ENCODE measurements at regions not wholly inside any gene's neighbourhood (a gene's known extent, or its start where the extent isn't known, plus 50 kb on each side); places are given as distances from the start of the nearest gene placed in this dataset.

DNA sequence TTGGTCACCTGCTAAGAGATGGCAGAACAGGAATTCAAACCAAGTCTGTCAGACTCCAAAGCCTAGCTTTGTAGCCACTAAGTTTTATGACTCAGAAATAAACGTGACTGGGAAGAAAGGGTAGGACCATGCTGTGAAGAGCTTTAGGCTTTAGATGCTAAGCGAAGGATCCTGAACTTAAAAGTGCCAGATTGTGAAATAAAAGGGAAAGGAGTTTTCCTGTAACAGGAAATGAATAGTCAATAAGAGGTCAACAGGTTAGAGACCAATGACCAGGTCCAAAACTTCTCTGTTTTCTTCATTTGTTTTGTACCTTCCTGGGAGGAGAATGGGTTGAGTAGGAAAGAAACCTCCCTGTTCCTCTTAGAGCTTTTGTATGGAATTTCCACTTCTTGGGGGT is 98.8 kb upstream of the EOLA2 start:
- no peak for TF ChIP-seq EZH2phosphoT487 (IDR thresholded peaks at IDR 0.05; ENCODE audit: borderline replicate concordance, low read length)
- TF ChIP-seq, protein P1, sequence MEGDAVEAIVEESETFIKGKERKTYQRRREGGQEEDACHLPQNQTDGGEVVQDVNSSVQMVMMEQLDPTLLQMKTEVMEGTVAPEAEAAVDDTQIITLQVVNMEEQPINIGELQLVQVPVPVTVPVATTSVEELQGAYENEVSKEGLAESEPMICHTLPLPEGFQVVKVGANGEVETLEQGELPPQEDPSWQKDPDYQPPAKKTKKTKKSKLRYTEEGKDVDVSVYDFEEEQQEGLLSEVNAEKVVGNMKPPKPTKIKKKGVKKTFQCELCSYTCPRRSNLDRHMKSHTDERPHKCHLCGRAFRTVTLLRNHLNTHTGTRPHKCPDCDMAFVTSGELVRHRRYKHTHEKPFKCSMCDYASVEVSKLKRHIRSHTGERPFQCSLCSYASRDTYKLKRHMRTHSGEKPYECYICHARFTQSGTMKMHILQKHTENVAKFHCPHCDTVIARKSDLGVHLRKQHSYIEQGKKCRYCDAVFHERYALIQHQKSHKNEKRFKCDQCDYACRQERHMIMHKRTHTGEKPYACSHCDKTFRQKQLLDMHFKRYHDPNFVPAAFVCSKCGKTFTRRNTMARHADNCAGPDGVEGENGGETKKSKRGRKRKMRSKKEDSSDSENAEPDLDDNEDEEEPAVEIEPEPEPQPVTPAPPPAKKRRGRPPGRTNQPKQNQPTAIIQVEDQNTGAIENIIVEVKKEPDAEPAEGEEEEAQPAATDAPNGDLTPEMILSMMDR (conservative IDR thresholded peaks at IDR 0.05; ENCODE audit: low read depth, low read length), result no peak
- TF ChIP-seq EZH2 (IDR thresholded peaks at IDR 0.05; ENCODE audit: low read length, unreplicated experiment), result no peak
- H3K9me3 ChIP-seq (ENCODE audit: low read length), result 0 out of 2 replicates have a peak, but pooled peaks cover 4% of the 10 kb centered on the region
- CTCF ChIA-PET, result no interaction called here
- BruUV-seq (replicated peaks), result no TSS peak
- no peak overlapping the region for H2AFZ ChIP-seq (ENCODE audit: low read length)
- peaks cover 5% of the 10 kb centered on the region for H3F3A ChIP-seq (ENCODE audit: low read length, unreplicated experiment)
- peak overlapping the region; percentile 83; the same call in 1 of the 2 replicates for H3K4me2 ChIP-seq (ENCODE audit: low read length)
- no peaks in the 10 kb centered on the region for H3K79me2 ChIP-seq (ENCODE audit: low read length)
- no peaks in the 10 kb centered on the region for H3K36me3 ChIP-seq (ENCODE audit: low read depth, low read length)
- ATAC-seq (no peak), DNase-seq (peak; percentile 24)
- peak overlapping the region; percentile 97; the same call in 1 of the 2 replicates for H3K9ac ChIP-seq (ENCODE audit: low read length)
- peaks cover 53% of the 10 kb centered on the region for H3K4me1 ChIP-seq (ENCODE audit: insufficient read depth, low read length)
- POLR2A ChIA-PET (ENCODE audit: unreplicated experiment), result no interaction called here
- intact Hi-C loops (cut with micrococcal nuclease), result loop anchor here (2.0 to 5.0 kb wide), 3 partner anchors 75 to 165 kb away; no protein-coding TSS in a partner anchor
- H3K27ac ChIP-seq (ENCODE audit: low read length), result peak overlapping the region; percentile 100
- H3K4me3 ChIP-seq (ENCODE audit: low read length), result no peak overlapping the region
- H3K9me2 ChIP-seq (replicated peaks; ENCODE audit: low read length), result no peaks in the 10 kb centered on the region
- H3K27me3 ChIP-seq (ENCODE audit: low read length), result no peaks in the 10 kb centered on the region
- no peaks in the 10 kb centered on the region for H4K20me1 ChIP-seq (ENCODE audit: low read length)

DNA sequence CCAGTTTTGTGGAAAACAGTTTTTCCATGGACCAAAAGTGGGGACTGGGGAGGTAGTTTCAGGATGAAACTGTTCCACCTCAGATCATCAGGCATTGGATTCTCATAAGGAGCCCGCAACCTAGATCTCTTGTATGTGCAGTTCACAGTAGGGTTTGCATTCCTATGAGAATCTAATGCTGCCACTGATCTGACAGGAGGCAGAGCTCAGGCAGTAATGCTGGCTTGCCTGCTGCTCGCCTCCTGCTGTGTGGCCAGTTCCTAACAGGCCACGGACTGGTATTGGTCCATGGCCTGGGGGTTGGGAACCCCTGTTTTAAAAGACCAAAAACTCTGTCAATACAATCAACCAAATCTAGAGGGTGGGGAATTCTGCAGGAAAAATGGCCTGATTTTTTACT is 100.0 kb upstream of the EOLA2 start:
- peak overlapping the region; percentile 11; the same call in 1 of the 2 replicates for H3K27ac ChIP-seq (ENCODE audit: low read length)
- H4K20me1 ChIP-seq (ENCODE audit: low read length), result no peaks in the 10 kb centered on the region
- H3K4me1 ChIP-seq (ENCODE audit: insufficient read depth, low read length), result peaks cover 41% of the 10 kb centered on the region
- DNase-seq, result no peak
- H2AFZ ChIP-seq (ENCODE audit: low read length), result no peak overlapping the region
- ChIA-PET POLR2A (ENCODE audit: unreplicated experiment) (interaction anchor here (0.6 to 1.1 kb wide), 2 partner anchors 9 to 13 kb away, joined by 3 read pairs; no protein-coding TSS in a partner anchor), CTCF (no interaction called here)
- no TSS peak for BruUV-seq (replicated peaks)
- H3K36me3 ChIP-seq (ENCODE audit: low read depth, low read length), result no peaks in the 10 kb centered on the region
- H3F3A ChIP-seq (ENCODE audit: low read length, unreplicated experiment), result peaks cover 5% of the 10 kb centered on the region
- no peak for TF ChIP-seq EZH2 (IDR thresholded peaks at IDR 0.05; ENCODE audit: low read length, unreplicated experiment)
- TF ChIP-seq EZH2phosphoT487 (IDR thresholded peaks at IDR 0.05; ENCODE audit: borderline replicate concordance, low read length), result no peak
- TF ChIP-seq, protein P1 (conservative IDR thresholded peaks at IDR 0.05; ENCODE audit: low read depth, low read length), result no peak
- no peaks in the 10 kb centered on the region for H3K79me2 ChIP-seq (ENCODE audit: low read length)
- intact Hi-C loops (cut with micrococcal nuclease), result loop anchor here (2.0 to 5.0 kb wide), 3 partner anchors 46 to 164 kb away; no protein-coding TSS in a partner anchor
- H3K9me2 ChIP-seq (replicated peaks; ENCODE audit: low read length), result no peaks in the 10 kb centered on the region
- H3K4me3 ChIP-seq (ENCODE audit: low read length), result no peak overlapping the region
- H3K9me3 ChIP-seq (ENCODE audit: low read length), result 0 out of 2 replicates have a peak, but pooled peaks cover 4% of the 10 kb centered on the region
- H3K9ac ChIP-seq (ENCODE audit: low read length), result no peak overlapping the region
- no peak overlapping the region for H3K4me2 ChIP-seq (ENCODE audit: low read length)
- H3K27me3 ChIP-seq (ENCODE audit: low read length), result no peaks in the 10 kb centered on the region
- no peak for ATAC-seq

DNA sequence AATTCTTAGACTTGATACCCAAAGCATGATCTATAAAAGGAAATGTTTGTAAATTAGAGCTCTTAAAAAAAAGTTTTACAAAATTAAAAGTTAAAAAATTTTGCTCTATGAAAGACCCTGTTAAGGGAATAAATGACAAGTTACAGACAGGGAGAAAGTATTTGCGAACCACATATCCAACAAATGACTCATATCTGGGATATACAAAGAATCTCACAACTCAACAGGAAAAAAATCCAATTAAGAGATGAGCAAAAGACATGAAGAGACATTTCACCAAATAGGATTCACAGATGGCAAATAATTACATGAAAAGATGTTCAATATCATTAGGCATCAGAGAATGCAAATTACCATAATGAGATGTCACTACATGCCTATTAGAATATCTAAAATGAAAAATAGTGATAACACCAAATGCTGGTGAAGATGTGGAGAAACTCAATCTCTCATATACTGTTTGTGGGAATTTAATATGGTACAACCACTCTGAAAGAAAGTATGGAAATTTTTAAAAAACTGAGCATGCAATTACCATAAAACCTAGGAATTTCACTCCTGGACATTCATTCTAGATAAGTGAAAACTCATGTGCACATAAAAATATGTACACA is 100.8 kb upstream of the EOLA2 start:
- no peaks in the 10 kb centered on the region for H3K79me2 ChIP-seq (ENCODE audit: low read length)
- no peak overlapping the region for H3K4me3 ChIP-seq (ENCODE audit: low read length)
- no peak overlapping the region for H3K4me2 ChIP-seq (ENCODE audit: low read length)
- H3K36me3 ChIP-seq (ENCODE audit: low read depth, low read length), result no peaks in the 10 kb centered on the region
- no peak overlapping the region for H2AFZ ChIP-seq (ENCODE audit: low read length)
- no peaks in the 10 kb centered on the region for H4K20me1 ChIP-seq (ENCODE audit: low read length)
- H3K9me3 ChIP-seq (ENCODE audit: low read length), result 0 out of 2 replicates have a peak, but pooled peaks cover 4% of the 10 kb centered on the region
- TF ChIP-seq EZH2 (IDR thresholded peaks at IDR 0.05; ENCODE audit: low read length, unreplicated experiment), result no peak
- TF ChIP-seq, protein P1 (conservative IDR thresholded peaks at IDR 0.05; ENCODE audit: low read depth, low read length), result no peak
- TF ChIP-seq EZH2phosphoT487 (IDR thresholded peaks at IDR 0.05; ENCODE audit: borderline replicate concordance, low read length), result no peak
- ATAC-seq (peak; percentile 50), DNase-seq (peak; percentile 49)
- intact Hi-C loops (cut with micrococcal nuclease), result loop anchor here (2.0 to 5.0 kb wide), 3 partner anchors 46 to 163 kb away; no protein-coding TSS in a partner anchor
- H3F3A ChIP-seq (ENCODE audit: low read length, unreplicated experiment), result peaks cover 5% of the 10 kb centered on the region
- ChIA-PET POLR2A (ENCODE audit: unreplicated experiment) (interaction anchor here (0.6 to 1.1 kb wide), 2 partner anchors 8 to 12 kb away, joined by 3 read pairs; no protein-coding TSS in a partner anchor), CTCF (no interaction called here)
- no TSS peak for BruUV-seq (replicated peaks)
- H3K9ac ChIP-seq (ENCODE audit: low read length), result no peak overlapping the region
- H3K9me2 ChIP-seq (replicated peaks; ENCODE audit: low read length), result no peaks in the 10 kb centered on the region
- H3K27me3 ChIP-seq (ENCODE audit: low read length), result no peaks in the 10 kb centered on the region
- peaks cover 40% of the 10 kb centered on the region for H3K4me1 ChIP-seq (ENCODE audit: insufficient read depth, low read length)
- H3K27ac ChIP-seq (ENCODE audit: low read length), result 0 out of 2 replicates have a peak overlapping the region, but pooled peaks have one; percentile 11

Measured in PC-3 (cell line).